HG02623 (cell line): ENCODE measurements at regions not wholly inside any gene's neighbourhood (a gene's known extent, or its start where the extent isn't known, plus 50 kb on each side); places are given as distances from the start of the nearest gene placed in this dataset.

Experiments
- ATAC-seq: cut with Tn5 transposase; IDR thresholded peaks from one replicate; pipeline ENCODE4 v1.9.1; 2021; ENCODE audit warnings: moderate library complexity; ENCODE audit not compliant: unreplicated experiment

DNA sequence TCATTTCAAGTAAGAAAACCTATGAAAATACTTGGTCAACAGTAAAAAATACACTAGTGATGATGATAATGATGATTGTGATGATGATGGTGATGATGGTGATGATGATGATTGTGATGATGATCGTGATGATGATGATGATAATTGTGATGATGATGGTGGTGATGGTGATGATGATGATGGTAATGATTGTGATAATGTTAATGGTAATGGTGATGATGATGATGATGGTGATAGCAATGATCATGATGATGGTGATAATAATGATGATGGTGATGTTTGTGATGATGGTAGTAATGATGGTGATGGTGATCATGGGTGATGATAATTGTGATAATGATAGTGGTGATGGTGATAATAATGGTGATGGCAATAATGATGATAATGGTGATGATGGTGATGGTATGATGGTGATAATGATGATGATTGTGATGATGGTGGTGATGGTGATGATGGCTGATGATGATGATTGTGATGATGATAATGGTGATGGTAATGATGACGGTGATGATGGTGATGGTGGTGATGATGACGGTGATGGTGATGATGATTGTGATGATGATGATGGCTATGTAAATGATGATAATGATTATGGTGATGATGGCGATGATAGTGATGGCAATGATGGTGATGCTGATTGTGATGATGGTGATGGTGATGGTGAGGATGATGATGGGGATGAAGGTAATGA is 62.1 kb downstream of the VCX3A start:
- no peak for ATAC-seq

DNA sequence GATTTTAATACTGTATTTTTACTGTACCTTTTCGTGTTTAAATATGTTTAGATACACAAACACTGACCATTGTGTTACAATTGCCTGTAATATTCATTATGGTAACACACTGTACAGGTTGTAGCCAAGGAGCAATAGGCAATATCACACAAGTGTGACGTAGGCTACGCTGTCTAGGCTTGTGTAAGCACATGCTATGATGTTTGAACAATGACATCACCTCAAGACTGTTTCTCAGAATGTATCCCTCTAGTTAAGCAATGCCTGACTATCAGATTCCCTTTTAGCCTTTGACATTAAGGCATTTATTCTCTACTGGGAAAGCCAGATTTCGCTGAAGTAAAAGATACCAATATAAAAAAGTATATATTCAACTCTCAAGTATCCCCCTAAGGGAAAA is 66.2 kb downstream of the VCX3A start:
- no peak for ATAC-seq

DNA sequence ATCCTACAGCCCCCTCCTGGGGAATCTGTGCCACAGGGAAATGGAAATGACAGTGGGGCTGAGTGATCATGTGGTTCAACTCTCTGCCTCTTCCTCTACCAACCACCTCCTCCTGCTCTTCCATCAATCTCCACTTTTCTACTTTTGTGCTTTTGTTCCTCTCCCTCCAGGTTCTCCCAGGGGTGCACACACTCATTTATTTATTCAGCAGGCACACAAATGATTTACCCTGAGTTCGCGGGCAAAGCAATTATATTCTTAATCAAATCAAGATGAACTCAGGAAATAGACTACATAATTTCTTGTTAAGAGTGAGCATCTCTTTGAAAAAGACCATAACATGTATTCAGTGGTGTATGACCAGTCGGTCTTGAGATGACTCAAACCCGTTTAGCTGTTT is 69.2 kb downstream of the VCX3A start:
- ATAC-seq = no peak

DNA sequence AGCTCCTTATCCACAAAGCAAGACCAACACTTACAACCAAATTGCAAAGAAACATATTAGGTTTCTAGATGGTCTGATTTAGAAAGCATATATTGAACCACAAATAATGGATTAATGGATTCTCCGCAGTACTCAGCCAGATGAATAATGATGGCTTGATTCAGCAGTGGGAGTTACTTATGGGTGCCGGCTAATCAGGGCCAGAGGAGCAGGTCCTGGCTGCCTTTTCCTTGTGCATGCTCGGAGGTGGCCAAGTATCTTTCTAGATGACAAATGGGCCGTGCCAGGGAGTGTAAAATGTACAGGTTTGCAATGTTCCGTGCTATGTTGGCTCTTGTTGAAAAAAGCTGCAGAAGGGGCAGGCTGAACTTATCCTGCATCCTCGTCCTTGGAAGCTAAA is 70.2 kb downstream of the VCX3A start:
- ATAC-seq = no peak

DNA sequence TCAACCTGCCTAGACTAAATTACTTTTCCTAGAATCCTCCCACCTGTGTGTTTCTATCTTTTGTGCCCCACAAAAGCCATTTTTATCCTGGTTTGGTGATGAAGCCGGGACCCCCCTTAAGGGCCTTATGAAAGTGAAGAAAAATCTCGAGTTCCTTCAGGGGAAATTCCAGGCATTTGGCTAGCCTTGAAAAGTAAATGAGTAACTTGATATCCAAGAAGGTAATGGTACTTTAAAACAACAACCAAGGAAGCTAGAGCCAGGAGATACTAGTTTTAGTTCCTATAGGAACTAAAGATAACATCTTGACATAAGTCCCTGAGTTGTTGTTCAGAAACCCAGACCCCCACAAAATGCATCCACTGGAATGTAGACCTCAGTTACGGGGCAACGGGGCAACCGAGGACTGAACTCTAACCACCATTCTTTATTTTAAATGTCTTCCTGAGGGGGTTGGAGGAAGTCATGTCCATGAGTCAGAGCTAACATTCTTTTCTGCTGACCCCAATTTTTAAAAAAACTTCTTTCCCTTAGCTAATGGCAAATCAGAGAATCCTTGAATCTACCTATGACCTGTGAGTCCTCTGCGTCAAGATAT is 73.9 kb downstream of the VCX3A start:
- ATAC-seq = no peak

DNA sequence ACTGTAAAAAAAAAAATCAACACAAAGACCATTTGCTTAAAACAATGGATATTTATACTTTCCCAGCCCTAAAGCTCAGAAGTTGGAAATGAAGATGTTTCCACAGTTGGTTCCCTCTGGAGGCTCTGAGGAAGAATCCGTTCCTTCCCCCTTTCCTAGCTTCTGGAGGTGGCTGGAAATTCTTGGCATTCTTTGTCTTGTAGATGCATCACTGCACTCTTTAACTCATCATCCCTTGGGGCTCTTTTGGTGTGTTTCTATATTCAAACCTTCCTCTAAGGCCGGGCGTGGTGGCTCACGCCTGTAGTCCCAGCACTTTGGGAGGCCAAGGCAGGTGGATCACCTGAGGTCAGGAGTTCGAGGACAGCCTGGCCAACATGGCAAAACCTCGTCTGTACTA is 78.7 kb downstream of the VCX3A start:
- ATAC-seq = no peak

DNA sequence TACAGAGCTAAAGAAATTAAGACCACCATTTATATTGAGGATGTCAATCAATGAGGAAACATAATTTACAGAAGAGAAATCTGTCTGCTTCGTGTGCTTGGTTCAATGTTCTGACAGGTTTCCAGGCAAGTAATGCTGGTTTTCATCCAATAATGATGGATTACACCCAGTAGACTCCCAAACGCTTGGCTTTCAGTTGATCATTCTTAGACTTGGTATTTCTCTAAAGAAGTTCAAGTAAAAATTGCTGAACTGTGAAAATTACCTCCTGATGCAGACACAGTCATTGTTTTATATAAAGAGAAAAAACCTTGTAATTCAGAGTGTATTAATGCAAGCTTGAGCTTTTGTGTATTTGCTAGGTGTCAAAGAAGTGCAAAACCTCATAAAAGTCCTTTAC is 85.0 kb downstream of the VCX3A start:
- no peak for ATAC-seq

DNA sequence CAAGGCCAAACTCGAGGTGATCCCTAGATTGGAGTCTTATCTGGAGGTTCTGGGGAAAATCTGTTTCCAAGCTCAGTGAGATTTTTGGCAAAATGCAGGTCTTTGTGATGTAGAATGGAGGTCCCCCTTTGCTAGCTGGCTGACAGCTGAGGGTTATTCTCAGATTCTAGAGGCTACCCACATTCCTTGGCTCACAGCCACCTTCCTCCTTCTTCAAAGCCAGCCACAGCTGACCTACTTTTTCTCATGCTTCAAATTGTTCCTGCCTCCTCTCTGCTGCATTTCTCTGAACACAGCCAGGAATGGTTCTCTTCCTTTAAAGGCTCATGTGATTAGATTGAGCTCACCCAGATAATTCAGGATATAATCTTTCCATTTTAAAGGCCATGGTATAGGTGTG is 86.9 kb downstream of the VCX3A start:
- ATAC-seq = no peak

DNA sequence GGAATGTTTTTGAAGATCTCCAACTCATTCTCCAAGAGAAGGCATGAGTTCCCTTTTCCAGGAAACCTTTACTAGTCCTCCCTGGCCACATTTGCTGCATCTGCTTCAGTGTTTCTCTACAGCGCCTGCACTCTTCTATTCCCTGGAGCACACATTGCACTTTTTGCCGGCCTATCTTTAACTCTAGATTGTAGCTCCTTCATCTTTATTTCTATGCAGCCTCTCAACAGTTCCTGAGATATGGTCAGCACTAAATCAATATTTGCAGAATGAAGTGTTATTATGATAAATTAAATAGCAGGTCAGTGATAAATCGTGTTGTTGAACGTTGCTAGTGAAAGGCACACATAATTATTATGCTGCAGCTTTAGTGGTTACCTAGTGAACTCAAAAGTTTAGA is 88.3 kb downstream of the VCX3A start:
- ATAC-seq = no peak

DNA sequence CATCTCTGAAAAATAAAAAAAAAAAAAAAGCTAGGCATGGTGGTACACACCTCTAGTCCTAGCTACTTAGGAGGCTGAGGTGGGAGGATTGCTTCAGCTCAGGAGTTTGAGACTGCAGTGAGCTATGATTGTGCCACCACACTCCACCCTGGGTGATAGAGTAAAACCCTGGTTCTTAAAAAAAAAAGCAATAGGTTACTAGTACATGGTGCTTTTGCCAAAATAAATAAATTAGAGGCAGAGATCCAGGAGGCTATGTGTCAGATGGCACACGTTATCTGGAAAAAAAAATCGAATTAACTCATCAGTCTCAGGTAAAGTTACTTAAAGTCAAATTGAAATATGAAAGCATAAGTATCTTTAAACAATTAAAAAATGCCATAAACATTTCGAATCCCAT is 94.3 kb downstream of the VCX3A start:
- ATAC-seq = no peak

DNA sequence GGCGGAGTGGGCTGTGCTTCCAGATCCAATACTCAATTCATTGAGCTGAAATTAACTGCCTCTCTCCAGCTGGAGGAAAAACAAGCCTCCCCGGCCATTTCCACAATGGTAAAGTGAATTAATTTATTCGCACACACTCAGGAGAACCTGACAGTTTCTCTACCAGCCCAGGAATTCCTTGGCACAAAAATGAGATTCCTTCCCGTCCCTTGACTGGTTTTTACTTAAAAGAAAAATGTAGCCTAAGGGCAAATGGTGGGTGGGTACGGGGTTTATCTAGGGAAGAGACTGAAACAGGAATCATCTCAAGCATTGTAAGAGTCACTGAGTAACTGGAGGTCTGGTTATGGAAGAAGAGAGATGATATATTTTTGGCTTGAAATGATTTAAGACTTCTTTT is 102.7 kb downstream of the VCX3A start:
- no peak for ATAC-seq

DNA sequence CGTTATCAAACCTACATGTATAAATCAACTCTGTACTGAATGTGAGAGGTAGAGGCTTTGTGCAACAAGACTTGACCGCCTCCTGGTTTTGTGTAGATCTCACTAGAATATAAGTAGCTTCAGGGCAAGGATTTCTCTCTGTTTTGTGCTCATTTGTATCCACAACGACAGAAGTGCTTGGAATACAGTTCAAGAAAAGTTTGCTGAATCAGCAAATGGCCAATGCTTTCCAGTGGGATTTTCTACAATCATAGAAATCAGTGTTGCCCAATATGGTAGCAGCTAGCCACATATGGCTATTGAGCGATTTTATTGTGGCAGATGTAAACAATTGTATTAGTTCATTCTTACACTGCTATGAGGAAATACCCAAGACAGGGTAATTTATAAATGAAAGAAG is 127.4 kb downstream of the VCX3A start:
- ATAC-seq = no peak

DNA sequence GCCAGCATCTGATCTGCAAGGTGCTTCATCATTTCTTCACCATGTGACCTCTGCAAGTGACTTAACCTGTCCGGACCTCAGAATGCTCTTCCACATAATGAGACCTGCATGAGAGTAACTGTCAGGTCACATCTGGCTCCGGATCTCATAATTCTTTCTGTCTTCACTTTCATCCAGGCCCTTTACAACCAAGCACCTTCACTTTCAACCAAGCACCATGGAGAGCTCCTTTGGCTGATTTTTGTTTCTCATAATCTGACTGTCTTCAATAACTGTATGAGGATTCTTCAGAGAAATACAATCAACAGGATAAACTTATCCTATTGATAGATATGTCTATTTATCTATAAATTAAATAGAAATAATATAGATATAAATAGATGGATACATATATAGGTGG is 148.1 kb downstream of the VCX3A start:
- ATAC-seq = no peak

DNA sequence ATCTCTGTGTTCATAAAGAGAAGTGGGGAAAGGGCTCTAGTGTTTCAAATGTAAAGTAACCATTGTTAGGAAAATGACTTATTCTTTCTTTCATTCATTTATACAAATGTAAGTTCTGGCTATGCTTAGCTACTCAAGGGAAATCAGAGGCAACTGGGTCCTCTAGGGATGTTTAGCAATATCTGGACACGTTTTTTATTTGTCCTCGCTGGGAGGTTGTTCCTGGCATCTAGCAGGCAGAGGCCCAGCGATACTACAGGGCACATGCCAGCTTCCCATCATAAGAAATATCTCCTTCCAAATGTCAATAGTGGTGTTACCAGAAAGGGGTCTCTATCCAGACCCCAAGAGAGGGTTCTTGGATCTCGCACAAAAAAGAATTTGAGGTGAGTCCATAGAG is 150.0 kb downstream of the VCX3A start:
- ATAC-seq = no peak

DNA sequence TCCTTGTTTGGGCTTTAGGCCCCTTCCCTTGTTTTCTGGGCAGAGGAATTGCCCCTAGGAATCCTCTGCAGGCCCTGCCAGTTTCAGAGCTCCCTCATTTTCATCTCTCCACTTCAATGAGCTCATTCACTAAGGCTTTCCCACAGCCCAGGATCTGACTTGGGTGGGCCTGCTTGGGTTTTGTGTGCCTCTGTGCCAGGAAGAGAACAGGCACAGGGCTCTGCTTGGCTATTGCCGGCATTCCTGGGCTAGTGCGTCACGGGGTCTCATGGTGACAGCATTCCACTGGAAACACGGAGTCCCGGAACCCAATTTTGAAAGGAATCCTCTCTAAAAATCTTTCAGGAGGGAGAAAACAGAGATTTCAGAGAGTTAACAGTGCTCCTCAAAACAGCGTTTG is 150.5 kb downstream of the VCX3A start:
- ATAC-seq = no peak

DNA sequence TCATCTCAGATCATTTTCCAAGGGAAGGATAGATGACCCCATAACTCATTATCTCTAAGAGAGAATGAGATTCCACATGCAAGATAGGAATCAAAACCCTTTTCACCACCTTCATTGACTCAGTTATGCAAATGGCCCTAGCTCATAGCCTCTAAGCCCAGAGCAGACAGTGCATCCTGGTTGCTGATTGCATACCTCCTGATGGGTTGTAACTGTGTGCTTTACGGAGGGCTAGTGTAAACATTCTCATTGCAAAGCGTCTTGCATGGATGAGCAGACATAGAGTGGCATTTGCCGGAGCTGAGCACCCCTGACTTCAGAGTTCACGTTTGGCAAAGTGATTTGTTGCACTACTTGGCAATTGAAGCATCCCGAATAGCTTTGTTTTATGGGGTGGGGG is 151.0 kb downstream of the VCX3A start:
- ATAC-seq = no peak

DNA sequence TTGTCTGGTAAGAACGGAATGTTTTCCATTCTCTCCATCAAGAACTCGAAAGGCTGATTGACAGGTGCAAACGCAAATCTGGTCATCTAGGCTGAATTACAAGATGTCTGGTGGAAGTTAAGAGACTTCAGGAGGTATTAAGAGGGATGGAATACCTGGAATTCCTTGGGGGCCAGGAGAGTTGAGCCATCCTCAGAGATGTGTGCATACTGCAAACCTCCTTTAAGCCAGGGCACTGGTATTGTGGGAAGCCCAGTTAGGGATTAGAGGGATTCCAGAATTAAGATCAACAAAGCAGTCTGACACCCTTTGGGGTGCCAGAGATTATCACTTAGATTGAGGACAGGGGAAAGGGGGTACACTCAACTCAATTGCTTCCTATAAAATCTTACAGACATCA is 151.4 kb downstream of the VCX3A start:
- ATAC-seq = no peak

DNA sequence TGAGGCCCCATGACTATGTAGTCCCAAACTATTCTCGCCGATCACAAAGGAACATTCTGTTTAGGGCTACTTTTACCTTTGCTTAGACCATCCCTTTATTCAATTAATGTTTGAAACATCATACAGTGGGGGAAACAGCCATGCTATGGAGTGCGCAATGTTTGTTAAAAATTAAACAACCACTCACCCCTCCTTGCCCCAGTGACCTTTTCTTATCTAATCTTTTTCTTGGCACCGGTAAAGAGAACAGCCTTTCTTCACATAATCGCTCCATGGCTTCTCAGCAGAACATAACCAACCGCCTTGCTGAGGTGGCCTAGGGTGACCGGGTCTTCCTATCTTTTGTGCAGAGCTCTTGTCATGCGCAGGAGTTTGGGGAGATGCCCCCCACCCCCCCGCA is 152.6 kb downstream of the VCX3A start:
- ATAC-seq = no peak

DNA sequence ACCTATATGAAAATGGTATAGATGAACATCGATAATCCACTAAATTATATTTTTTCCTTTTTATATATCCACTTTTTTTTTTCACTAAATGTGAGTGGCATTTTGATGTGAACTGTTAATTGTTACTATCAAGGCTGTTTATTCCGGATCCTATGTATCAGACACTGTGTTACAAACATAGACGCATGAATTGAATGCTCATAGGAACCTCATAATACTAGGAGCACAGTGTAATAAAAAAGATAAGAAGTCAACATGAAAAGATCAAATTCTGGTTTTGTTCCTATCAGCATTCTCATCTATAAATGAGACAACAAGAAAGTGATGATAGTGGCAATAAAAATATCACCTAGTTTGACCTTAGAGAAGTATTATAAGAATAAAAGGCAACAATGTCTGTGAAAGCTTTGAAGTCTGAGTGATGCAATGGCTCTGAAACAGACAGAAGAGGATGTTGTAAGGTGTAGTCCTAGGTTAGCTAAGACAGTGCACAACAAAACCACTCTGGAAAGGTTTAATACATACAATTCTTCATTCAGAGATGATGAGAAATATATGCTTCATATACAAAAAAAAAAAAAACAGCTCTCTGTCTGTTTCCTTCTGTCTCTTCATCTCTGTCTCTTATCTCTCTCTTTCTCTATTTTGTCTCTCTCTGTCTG is 148.6 kb upstream of the NLGN4X start:
- no peak for ATAC-seq

DNA sequence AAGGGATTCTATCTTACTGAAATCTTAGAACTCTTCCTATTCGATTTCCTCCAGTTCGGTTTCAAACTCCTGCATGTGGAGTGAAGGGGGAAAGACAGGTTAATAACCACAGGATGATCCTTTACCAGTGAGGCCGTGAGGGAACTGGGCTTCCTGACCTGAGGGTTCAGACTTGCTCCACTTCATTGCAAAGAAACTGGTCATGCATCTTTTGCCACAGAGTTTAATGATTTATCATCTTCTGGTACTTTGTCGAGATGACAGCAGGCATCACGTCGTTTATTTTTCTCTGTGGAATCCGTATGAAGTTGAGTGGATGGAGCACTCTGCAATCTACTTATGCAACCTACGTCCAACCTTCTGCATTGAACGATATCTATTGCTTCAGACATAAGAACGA is 145.9 kb upstream of the NLGN4X start:
- no peak for ATAC-seq

DNA sequence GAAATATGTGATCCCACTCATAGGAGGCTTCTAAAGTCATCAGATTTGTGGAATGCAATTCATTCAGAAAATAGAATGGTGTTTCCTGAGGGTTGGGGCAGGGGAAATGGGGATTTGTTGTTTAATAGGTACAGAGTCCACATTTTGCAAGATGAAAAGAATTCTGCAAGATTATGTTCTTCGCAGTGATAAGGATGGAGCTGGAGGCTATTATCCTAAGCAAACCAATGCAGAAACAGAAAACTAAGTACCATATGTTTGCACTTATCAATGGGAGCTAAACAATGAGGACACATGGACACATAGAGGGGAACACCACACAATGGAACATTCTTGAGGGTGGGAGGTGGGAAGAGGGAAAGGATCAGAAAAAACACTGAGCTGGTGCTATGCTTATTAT is 144.3 kb upstream of the NLGN4X start:
- ATAC-seq = no peak

DNA sequence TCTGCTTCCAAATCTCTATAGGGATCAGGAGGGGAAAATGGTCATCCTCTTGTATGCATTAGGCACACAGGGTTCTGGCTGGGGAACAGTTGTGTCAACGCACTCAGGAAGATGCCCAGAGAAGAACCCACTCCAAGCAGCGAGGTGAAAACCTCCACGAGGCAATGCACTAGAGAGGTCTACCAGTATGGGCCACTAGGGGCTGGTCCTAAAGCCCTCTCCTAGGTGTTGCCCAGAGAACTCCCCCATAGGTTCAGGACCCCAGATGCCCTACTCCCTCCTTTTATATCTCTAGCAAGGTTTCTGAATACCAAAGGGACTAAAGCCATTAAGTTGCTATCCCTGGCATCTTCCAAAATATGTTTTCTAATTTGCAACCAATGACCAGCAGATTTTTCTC is 142.7 kb upstream of the NLGN4X start:
- ATAC-seq = no peak

DNA sequence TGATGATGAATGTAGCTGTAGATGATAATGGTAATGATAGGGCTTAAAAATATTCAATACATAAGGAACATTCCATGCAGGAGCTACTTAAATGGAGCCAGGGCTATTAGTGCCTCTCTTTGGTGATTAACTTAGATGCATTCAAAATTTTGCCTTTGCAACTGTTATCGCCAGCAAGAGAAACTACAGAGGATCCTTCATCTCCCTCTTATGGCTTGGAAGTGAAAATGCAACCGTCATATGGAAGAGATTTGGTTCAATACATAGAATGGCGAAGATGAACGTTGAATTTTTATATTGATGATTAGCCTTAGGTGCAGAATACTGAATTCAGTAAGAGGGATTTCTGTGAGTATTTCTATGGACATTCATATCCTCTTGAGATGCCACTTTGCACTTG is 134.5 kb upstream of the NLGN4X start:
- ATAC-seq = no peak
